Endothelial cell of hepatic sinusoid (primary cell): ENCODE measurements at regions not wholly inside any gene's neighbourhood (a gene's known extent, or its start where the extent isn't known, plus 50 kb on each side); places are given as distances from the start of the nearest gene placed in this dataset.
"Not testable (repeated sequence)": the region's sequence is repeated elsewhere in the genome, so short reads cannot be mapped to it uniquely, and the experiment has no call there.

Experiments used
- in situ Hi-C: cut with HindIII; loops from 2 replicates; pipeline ENCODE4 v1.10.0; 2017; ENCODE audit warnings: low sequenced_read_pairs

DNA sequence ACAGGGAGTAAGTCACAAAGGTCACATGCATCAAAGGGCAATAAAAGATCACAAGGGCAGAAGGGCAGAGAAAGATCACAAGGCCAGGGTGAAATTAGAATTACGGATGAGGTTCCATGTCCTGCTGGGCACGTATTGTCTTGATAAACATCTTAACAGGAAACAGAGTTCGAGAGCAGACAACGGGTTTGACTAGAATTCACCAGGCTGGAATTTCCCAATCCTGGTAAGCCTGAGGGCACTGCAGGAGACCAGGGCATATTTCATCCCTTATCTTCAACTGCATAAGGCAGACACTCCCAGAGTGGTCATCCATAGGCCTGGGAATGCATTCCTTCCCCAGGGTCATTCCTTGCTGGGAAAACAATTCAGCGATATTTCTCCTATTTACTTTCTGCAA, 1652.9 kb upstream of the PCDH10 start:
- in situ Hi-C loops = not testable (repeated sequence)

DNA sequence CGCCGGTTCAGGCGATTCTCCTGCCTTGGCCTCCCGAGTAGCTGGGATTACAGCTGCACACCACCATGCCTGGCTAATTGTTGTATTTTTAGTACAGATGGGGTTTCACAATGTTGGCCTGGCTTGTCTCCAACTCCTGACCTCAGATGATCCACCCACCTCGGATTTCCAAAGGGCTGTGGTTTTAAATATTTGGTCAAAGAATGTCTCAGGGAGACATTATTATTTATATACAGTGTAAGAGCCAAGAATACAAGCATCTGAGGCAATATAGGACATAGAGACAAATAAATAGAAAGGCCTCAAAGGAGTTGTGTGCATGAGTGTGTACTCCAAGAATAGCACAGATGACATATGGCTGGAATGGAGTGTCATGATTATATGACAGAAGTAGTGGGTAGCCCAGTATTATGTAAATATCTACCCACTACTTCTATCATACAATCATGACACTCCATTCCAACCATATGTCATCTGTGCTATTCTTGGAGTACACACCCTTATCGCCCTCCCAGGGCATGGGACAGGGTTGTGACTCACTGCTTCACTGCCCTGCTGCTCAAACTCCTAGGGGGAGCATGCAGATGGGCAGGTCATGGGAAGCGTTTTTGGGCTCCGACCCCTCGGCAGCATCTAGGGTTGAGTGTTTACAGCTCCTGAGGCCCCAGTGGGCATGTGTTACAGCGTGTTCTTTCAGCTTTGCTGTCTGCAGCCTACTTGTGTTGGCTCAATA, 1649.8 kb upstream of the PCDH10 start:
- in situ Hi-C loops = no loop called here

DNA sequence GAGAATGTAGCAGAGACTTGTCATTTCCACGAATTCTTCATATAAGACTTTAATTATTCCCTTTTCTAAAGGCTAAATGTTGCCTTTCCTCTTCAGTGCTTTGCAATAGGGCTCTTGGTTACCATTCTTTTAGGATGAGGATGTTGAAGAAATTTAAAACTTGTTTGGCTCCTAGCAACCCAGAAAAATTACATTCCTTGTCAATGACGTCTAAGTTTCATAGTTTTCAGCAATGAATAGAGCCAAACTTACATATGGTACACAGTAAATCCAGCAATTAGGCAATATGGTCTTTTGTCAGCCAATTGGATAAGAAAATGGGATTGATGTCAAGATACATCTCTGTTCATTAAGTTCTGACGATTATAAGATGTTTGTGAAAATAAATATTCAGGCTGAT, 1639.6 kb upstream of the PCDH10 start:
- in situ Hi-C loops = no loop called here

DNA sequence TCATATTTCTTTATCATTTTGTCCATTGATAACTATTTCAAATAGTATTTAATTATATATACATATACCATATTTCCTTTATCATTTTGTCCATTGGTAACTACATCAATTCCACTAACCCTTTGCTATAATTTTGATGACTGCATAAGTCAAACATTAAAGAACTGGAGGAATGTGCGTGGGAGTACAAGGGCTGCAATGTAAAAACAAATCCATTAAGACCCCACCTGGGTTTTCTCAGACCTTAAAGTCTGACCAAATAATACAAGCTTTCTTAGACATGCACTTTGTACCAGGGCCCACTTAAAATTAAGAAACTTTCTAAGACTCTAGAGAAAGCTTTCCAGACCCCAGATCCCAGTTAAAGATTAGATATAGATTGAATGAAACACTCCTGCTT, 1622.4 kb upstream of the PCDH10 start:
- in situ Hi-C loops = no loop called here

DNA sequence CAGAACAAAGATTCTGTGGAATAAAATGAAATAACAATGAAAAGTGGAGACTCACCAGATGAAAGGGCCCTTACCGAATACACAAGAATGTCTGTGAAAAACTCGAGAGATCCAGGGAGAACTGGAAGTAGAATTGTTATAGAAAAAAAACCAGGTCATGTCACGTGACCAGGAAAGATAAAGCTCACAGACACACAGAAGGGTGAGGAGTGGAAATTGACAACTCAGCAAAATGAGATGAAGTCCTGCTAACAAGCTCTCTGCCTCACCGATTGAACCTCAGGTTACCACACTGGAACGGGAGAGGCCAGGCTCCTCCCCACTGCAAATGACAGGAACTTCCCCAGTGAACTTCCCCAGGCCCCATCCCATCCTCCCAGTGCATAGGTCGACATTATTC, 1618.0 kb upstream of the PCDH10 start:
- in situ Hi-C loops = no loop called here

DNA sequence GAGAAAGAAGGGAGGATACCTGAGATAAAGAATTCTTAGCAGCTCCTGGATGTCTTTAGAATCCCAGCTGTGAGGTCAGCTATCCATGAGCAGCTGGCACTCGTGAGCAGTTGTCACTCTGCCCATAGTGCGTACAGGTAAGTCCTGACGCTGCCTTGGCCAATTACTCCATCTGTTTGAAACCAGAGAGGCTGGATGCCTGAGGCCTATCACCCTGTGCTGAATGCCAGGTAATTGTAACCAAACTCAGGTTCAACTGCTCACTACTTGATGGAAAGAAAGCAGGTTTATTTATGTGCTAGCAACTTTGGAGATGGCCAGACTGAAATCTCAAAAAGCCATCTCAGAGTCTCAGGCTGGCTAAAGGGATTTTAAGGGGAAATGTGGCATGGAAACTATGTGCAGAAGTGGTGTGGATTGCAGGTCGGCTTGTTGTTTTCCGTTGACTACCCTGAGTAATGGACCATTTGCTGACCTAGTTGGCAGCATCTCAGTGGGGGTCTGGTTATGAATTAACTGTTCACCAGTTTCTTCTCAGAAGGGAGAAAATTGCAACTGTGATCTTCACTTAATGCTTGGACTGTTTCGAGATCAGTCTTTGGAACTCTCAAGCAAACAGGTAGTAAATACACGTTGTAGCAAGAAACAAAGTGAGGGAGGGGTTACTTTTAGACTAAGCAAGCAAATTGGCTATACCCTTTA, 1614.0 kb upstream of the PCDH10 start:
- in situ Hi-C loops = no loop called here

DNA sequence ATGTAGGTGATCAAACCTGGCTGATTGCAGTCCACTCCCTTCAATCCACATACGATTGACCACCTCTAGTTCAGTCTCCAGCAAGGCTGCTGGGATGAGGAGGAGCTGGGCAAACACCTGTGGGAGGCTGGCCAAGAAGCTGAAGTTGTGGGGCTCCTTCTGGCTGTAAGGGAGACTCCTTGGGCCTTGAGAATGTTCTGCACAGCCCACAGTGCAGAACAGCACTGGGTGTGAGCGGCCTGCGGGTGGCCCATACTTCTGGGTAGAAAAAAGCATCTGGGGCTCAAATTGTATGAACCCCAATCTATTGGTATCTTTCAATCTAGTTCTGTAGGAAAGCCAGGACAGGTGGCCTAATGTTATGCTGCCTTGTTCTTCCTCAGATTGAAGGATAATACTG, 1608.8 kb upstream of the PCDH10 start:
- in situ Hi-C loops = no loop called here

DNA sequence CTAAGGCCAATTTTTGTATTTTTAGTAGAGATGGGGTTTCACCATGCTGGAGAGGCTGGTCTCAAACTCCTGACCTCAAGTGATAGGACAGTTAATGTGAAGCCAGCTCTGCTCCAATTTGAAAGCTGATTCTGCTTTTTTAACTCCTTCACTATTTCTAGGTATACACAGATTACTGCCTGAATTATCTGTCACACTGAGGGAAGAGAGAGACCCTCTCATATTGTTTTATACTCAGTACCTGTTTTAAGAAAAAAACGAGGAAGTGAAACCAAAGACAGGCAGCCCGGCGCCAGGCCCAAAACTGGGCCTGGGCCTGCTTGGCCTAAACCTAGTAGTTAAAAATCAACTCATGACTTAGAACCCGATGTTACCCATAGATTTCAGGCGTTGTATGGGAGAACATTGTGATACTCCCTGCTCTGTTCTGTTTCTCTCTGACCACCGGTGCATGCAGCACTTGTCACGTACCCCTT, 1601.5 kb upstream of the PCDH10 start:
- in situ Hi-C loops = no loop called here

DNA sequence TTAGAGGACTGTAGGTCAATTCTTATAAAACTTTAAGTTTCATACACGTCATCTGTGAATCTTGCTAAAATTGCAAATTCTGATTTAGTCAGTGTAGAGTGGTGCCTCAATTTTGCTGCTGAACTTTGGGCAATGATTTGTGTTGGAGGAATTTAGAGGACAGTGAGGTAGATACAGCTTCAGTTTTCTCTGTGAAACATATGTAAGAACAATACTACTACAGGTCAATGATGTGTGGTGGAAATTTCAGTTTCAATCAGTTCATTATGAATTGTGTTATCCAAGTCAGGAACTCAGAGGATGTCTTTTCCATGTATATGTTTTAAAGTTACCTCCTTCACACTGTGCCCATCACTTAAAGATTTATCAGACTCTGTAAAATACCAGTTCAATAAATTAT, 1597.8 kb upstream of the PCDH10 start:
- in situ Hi-C loops = no loop called here

DNA sequence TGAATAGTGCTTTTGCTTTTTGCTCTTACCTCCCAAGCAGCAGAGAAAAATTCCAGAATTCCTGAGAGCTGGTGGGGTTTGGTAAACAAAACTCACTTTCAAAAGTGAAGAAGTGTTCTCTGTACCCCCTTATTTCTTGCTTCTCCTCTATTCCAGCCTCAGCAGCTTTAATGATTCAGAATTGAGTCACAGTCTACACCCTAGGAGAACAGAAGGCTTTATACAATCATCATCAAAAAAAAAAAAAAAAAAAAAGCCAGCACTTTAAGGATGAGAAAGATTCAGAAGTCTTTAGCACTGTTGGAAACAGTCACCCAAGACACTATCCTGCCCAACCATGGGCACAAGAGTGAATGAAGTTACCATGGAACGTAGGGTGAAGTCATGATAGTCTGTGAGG, 1583.1 kb upstream of the PCDH10 start:
- in situ Hi-C loops = no loop called here

DNA sequence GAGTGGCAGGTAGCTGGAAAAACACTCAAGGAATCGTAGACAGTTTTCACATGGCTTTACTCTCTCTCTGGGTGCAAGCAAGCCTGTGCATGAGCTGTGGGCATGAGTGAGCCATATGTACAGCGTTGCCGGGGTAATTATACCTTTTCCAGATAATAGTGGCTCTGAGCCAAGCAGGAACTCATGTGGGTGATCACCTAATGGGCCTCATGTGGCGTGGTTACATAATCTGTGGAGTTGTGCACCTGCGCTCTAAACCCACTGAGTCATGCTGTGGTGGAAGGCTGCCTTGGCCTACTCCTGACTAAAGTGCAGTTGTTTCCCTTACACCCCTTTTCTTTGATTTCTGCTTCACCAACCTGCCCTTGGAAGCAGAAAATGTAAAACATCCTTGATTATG, 1564.5 kb upstream of the PCDH10 start:
- in situ Hi-C loops = no loop called here

DNA sequence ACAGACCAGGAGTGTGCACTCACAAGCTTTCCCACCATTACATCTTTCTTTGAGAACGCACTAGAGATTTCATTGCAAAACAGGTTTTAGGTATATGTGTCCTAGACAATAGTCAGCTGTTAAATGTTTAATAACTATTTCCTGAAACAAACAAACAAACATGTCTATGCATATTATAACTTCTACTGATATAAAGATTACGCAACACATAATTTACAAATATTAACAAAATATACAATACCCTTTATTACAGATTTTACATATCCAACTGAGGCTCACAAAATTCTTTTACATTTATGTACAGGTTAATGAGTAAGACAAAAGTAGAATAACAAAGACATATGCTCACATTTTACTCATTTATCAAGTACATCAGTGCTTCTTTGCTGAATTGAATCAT, 1554.0 kb upstream of the PCDH10 start:
- in situ Hi-C loops = no loop called here

DNA sequence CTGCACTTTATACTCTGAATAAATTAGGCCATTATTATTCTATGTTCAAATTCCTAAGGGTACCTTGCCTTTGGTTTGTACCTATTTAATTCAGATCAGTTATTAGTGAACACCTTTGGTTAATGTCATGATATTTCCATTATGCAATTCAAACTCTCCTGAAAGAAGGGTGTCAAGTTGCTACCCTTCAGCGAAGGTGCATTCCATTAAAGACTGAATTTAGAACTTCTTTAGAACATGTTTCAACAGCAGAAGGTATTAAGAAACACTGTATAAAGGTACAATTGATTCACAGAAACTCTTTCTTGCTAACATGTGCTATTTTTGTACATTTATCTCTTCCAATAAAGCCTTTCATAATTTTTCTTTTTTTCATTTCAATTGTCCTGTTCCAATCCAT, 1545.4 kb upstream of the PCDH10 start:
- in situ Hi-C loops = no loop called here

DNA sequence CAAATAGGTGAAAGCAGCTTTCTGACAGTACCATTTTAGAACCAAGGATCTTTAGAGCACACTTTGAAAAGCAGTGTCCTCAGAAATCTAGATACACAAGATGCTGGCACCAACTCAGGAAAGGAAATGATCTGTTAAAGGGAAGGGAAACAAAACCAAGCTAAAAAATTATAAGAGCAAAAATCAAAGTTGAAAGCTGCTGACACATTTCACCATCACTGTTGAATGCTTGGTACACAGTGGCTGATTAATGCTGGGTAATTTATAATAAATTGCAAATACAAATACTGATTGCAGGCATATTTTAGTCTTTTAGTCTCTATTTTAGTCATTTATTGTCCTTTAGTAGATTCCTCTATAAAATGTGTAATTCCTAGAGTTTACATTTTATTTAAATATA, 1540.1 kb upstream of the PCDH10 start:
- in situ Hi-C loops = no loop called here

DNA sequence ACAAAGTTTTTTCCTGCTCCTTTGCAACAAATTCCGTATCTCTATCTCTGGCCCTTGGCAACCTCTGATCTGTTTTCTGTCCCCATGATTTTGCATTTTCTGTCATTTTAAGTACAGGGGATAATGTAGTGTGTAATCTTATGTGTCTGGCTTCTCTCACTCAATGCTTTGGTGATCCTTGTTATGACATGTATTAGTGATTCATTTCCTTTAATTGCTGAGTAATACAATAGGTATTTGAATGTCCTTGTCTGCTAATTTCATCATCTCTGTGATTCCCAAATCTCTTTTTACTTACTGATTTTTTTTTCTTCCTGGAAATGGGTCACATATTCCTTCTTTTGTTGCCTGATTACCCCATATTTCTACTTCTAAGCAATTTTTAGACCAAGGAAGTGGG, 1538.6 kb upstream of the PCDH10 start:
- in situ Hi-C loops = not testable (repeated sequence)

DNA sequence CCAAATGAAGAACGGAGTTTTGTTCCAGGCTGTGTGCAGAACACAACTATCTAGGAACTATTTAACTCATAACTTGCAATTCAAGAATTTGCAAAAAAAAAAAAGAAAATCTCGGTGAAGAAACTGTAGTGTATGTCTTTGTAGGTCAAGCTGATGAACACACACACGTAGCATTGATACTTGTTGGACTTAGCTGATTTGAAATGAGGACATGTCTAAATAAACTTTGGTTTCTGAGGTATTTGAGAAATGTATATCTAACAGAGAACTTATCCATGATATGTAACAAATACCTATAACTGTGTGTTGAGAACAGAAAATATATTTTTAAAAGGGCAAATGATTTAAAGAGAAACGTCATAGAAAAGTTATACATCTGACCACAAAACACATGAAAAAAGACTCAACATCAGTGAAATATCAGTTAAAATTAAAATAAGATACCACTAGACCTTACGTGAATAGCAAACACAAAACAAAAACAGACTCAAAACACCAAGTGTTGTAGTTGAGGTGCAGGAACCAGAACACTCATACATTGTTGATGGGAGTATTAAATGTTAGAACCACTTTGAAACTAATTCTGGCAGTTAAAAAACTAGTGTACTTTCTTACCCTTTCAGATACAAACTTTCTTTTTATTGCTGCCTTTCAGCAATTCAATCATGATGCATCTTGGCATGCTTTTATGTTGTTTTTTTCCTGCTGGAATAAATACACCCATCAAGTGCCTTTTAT, 1535.8 kb upstream of the PCDH10 start:
- in situ Hi-C loops = no loop called here

DNA sequence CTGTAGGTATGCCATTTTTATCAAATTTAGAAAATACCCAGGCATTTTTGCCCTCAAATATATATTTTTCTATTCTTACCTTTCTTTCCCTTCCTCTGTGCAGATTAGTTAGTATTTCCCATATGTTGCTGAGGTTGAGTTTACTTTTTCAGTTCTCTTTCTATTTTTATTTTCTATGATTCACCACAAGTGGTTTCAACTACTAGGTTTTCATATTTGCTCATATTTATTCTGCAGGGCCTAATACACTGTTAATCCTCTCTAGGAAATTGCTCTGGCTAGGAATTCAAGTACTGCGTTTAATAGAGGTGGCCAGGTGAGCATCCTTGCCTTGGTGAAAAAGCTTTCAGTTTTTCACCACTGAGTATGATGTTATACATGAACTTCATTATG, 1535.3 kb upstream of the PCDH10 start:
- in situ Hi-C loops = no loop called here

DNA sequence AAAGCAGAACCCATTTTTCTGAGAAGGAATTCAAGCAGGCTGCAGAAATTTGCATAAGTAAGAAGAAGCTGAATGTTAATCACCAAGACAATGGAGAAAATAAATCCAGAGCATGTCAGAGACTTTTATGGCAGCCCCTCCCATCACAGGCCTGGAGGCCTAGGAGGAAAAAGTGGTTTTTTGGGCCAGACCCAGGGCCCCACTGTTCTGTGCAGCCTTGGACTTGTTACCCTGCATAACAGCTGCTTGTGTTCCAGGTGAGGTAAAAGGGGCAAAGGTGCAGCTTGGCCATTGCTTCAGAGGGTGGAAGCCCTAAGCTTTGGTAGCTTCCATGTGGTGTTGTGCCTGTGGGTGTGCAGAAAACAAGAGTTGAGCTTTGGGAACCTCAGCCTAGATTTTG, 1516.2 kb upstream of the PCDH10 start:
- in situ Hi-C loops = no loop called here

DNA sequence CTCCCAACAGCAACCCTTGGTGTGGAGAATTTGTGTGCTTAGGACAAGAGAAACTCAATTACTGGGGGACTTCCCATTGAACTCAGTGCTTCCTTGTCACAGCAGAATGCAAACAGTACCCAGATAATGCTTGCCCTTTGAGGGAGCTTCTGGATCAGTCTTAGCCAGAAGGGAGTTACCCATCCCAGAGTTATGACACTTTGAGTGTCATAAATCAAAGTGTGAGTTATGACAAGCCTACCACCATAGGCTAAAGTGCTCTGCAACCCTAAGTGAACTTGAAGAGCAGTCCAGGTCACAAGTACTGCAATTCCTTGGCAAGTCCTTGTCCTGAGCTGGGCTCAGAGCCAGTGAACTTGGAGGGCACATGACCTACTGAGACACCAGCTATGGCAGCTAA, 1513.9 kb upstream of the PCDH10 start:
- in situ Hi-C loops = no loop called here

DNA sequence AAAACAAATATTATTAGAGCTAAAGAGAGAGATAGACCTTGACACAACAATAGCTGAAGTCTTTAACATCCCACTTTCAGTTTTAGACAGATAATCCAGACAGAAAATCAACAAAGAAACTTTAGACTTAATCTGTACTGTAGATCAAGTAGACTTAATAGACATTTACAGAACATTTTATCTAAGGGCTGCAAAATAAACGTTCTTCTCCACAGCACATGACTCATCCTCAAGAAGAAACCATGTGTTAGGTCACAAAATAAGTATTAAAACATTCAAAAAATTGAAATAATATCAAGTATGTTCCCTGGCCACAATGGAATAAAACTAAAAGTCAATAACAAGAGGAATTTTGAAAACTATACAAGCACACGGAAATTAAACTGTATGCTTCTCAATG, 1510.3 kb upstream of the PCDH10 start:
- in situ Hi-C loops = no loop called here

DNA sequence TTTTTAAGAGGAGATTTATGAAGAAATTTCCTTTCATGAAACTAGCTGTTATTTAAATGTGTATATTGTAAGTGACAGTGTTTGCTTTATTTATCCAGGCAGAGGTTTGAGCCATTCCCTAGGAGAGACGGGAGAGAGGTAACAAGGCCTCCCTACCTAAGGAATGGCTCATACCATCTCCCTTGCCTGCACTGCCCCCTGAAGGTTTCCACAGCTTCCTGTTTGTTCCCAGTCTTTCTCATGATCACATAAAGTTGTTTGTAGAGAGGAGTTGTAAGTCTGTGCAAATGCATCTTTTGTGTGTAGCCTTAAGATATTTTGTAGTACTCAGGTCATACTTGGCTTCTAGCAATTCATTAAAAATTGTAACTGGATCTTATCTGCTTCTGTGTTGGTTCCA, 1504.5 kb upstream of the PCDH10 start:
- in situ Hi-C loops = no loop called here

DNA sequence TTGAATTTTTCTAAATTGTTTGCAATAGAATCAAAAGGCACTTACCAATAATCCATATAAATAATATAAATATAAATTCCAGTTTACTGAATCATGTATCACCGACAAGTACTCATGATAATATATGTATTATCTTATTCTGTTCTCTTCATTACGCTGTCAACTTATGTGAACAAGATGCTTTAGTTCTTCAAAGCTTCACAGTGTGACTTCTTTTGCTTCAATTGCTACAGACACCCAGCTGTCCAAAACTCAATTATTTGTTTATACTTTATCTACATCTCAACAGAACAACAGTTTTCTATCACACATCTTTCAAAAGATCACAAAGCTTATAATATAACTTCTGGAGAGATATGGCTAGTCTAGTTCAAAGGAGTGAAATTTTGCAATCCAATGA, 1499.9 kb upstream of the PCDH10 start:
- in situ Hi-C loops = no loop called here
